Progenitor cell of endocrine pancreas (in vitro differentiated cells): ENCODE measurements at regions not wholly inside any gene's neighbourhood (a gene's known extent, or its start where the extent isn't known, plus 50 kb on each side); places are given as distances from the start of the nearest gene placed in this dataset.

Experiments used
- DNase-seq: peaks from one replicate; pipeline ENCODE4 v3.0.0; 2021; ENCODE audit warnings: low spot score; ENCODE audit not compliant: unreplicated experiment
- H3K27ac Mint-ChIP-seq: 2 replicates; pipeline ENCODE4 v1.8.0; 2021; ENCODE audit warnings: mild to moderate bottlenecking, moderate library complexity, mixed read lengths
- H3K27me3 Mint-ChIP-seq: 2 replicates; pipeline ENCODE4 v1.8.0; 2021; ENCODE audit warnings: mixed read lengths
- H3K36me3 Mint-ChIP-seq: 2 replicates; pipeline ENCODE4 v1.8.0; 2022; ENCODE audit warnings: mixed read lengths; ENCODE audit not compliant: insufficient read depth
- H3K4me1 Mint-ChIP-seq: 2 replicates; pipeline ENCODE4 v1.8.0; 2021; ENCODE audit warnings: low read depth, mixed read lengths
- H3K4me3 Mint-ChIP-seq: 2 replicates; pipeline ENCODE4 v1.8.0; 2021; ENCODE audit warnings: low read depth, mild to moderate bottlenecking, moderate library complexity, mixed read lengths
- H3K9me3 Mint-ChIP-seq: 2 replicates; pipeline ENCODE4 v1.8.0; 2021; ENCODE audit warnings: low read depth, mixed read lengths
- TF ChIP-seq, protein P1 (sequence below): fragments of 200-600 bp; sonication (generic); IDR thresholded peaks from one replicate; pipeline ENCODE4 v1.5.0; 2021; ENCODE audit warnings: antibody characterized with exemption, mild to moderate bottlenecking; ENCODE audit not compliant: unreplicated experiment

DNA sequence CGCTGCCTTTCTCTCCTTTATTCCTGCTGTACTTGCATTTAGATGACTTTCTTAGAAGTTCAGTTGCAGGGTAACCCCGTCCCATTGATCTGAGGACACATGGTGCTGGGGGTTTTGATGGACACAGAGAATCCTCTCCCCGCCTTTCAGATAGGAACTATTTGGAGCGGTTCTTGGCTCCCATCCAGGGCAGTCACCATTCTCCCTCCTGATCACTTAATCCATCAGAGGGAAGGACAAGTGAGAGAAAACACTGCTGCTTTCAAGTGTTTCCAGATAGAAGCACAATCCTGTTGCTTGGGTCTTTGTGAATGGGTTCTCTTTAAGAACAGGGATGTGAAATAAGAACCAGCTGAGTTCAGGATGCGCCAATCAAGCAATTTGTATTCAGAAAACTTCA, 85.2 kb downstream of the IRX1 start:
- H3K9me3 Mint-ChIP-seq = no peaks in the 10 kb centered on the region
- no peaks in the 10 kb centered on the region for H3K36me3 Mint-ChIP-seq
- peaks cover 20% of the 10 kb centered on the region for H3K27me3 Mint-ChIP-seq
- no peak for DNase-seq
- TF ChIP-seq, protein P1, sequence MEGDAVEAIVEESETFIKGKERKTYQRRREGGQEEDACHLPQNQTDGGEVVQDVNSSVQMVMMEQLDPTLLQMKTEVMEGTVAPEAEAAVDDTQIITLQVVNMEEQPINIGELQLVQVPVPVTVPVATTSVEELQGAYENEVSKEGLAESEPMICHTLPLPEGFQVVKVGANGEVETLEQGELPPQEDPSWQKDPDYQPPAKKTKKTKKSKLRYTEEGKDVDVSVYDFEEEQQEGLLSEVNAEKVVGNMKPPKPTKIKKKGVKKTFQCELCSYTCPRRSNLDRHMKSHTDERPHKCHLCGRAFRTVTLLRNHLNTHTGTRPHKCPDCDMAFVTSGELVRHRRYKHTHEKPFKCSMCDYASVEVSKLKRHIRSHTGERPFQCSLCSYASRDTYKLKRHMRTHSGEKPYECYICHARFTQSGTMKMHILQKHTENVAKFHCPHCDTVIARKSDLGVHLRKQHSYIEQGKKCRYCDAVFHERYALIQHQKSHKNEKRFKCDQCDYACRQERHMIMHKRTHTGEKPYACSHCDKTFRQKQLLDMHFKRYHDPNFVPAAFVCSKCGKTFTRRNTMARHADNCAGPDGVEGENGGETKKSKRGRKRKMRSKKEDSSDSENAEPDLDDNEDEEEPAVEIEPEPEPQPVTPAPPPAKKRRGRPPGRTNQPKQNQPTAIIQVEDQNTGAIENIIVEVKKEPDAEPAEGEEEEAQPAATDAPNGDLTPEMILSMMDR = no peak
- no peak overlapping the region for H3K4me3 Mint-ChIP-seq
- no peak overlapping the region for H3K27ac Mint-ChIP-seq
- no peaks in the 10 kb centered on the region for H3K4me1 Mint-ChIP-seq

- Mint-ChIP-seq H3K27ac (no peak overlapping the region), H3K36me3 (no peaks in the 10 kb centered on the region), H3K4me1 (no peaks in the 10 kb centered on the region), H3K4me3 (no peak overlapping the region), H3K9me3 (no peaks in the 10 kb centered on the region), H3K27me3 (peaks cover 17% of the 10 kb centered on the region)
- no peak for DNase-seq
- TF ChIP-seq, protein P1 = no peak
Observed at GRCh38 chr5:3684118-3684517, 88.5 kb downstream of the IRX1 start.

DNA sequence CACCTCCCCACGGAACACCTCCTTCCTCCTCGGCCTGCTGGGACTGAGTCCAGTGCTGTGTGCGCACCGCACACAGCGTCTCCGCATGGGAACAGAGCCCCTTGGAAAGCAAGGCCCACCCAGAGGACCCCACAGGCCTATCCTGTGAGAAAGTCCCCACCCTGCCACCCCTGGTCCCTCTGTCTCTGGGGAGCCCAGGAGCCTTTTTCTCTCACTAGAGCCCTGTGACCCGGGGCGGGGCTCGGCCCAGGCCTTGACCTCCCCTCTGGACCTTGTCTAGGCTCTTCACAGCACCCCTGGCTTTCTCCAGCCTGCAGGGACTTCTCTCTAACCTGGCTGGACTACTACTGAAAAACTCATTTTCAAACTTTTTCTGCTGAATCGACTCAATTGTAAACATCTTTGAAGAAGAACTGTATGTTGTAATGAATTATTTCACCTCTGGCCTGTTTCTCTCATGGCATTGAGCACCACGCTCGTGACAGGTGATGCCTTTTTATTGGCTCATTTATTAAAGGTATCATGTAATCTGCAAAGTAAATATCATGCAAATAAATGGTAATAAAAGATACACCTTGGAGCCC, 89.2 kb downstream of the IRX1 start:
- TF ChIP-seq, protein P1 = no peak
- no peaks in the 10 kb centered on the region for H3K4me1 Mint-ChIP-seq

GRCh38 chr5:3694819-3695218, 99.2 kb downstream of the IRX1 start:
- H3K27me3 Mint-ChIP-seq = peaks cover 6% of the 10 kb centered on the region
- H3K27ac Mint-ChIP-seq = no peak overlapping the region
- DNase-seq = no peak
- TF ChIP-seq, protein P1 = no peak
- H3K36me3 Mint-ChIP-seq = no peaks in the 10 kb centered on the region
- H3K9me3 Mint-ChIP-seq = peaks cover 12% of the 10 kb centered on the region
- no peak overlapping the region for H3K4me3 Mint-ChIP-seq
- no peaks in the 10 kb centered on the region for H3K4me1 Mint-ChIP-seq

More for the DNA sequence above, 89.2 kb downstream of the IRX1 start:
- no peak overlapping the region for H3K4me3 Mint-ChIP-seq
- H3K9me3 Mint-ChIP-seq = no peaks in the 10 kb centered on the region
- no peaks in the 10 kb centered on the region for H3K36me3 Mint-ChIP-seq
- DNase-seq = no peak
- H3K27ac Mint-ChIP-seq = no peak overlapping the region
- H3K27me3 Mint-ChIP-seq = peaks cover 14% of the 10 kb centered on the region

GRCh38 chr5:3695818-3696217, 100.2 kb downstream of the IRX1 start:
- no peak for DNase-seq
- TF ChIP-seq, protein P1 = no peak
- peaks cover 12% of the 10 kb centered on the region for H3K9me3 Mint-ChIP-seq
- no peaks in the 10 kb centered on the region for H3K36me3 Mint-ChIP-seq
- no peak overlapping the region for H3K4me3 Mint-ChIP-seq
- H3K27ac Mint-ChIP-seq = no peak overlapping the region
- H3K4me1 Mint-ChIP-seq = no peaks in the 10 kb centered on the region
- H3K27me3 Mint-ChIP-seq = peaks cover 6% of the 10 kb centered on the region
